ENCODE measurements at regions not wholly inside any gene's neighbourhood (a gene's known extent, or its start where the extent isn't known, plus 50 kb on each side); places are given as distances from the start of the nearest gene placed in this dataset.
"Not testable (repeated sequence)": the region's sequence is repeated elsewhere in the genome, so short reads cannot be mapped to it uniquely, and the experiment has no call there.

DNA sequence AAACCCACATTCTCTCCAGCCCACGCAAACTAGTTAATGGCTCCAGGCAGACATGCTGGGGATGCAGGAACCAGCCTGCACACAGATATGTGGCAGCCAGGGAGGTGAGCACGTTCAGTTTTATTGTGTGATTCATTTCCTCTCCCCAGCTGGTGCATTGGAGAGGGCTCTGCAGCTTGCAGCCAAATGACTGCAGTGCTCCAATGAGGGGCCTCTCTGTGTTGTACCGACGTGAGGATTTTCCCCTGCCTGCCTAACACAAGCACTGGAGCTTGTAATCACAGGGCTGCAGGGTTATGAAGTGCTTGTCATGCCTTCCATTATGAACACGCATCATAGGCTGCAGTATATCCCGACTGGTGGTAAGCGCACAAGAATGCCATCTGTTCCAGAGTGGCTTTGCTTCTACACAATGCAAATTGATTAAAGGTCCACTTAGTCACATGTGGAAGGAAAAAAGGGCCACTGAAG lies 92.3 kb upstream of the THUMPD2 start:
- TF ChIP-seq, protein P1, sequence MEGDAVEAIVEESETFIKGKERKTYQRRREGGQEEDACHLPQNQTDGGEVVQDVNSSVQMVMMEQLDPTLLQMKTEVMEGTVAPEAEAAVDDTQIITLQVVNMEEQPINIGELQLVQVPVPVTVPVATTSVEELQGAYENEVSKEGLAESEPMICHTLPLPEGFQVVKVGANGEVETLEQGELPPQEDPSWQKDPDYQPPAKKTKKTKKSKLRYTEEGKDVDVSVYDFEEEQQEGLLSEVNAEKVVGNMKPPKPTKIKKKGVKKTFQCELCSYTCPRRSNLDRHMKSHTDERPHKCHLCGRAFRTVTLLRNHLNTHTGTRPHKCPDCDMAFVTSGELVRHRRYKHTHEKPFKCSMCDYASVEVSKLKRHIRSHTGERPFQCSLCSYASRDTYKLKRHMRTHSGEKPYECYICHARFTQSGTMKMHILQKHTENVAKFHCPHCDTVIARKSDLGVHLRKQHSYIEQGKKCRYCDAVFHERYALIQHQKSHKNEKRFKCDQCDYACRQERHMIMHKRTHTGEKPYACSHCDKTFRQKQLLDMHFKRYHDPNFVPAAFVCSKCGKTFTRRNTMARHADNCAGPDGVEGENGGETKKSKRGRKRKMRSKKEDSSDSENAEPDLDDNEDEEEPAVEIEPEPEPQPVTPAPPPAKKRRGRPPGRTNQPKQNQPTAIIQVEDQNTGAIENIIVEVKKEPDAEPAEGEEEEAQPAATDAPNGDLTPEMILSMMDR (IDR thresholded peaks at IDR 0.05; ENCODE audit: extremely low read depth, missing control alignments) = no peak
- no peak for DNase-seq (ENCODE audit: low spot score)

DNA sequence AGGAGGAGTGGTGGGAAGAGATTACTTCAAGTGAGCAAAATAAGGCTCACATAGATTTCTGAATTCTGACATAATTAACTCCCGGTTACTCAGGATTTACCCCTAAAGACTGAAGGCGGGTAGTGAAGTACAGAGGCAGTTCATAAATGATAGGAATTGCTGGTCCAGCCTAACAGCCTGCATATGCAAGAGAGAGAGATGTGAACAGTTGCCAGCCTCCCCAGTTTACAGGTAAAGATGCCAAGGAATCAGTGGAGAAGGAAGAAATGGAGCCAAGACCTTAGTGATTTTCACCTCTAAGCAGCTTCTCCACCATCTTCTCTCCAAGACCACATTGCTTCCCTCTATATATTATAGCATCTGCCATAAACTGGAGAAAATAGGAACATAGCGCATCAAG lies 91.8 kb upstream of the THUMPD2 start:
- no peak for DNase-seq (ENCODE audit: low spot score)
- TF ChIP-seq, protein P1 (IDR thresholded peaks at IDR 0.05; ENCODE audit: extremely low read depth, missing control alignments) = no peak

DNA sequence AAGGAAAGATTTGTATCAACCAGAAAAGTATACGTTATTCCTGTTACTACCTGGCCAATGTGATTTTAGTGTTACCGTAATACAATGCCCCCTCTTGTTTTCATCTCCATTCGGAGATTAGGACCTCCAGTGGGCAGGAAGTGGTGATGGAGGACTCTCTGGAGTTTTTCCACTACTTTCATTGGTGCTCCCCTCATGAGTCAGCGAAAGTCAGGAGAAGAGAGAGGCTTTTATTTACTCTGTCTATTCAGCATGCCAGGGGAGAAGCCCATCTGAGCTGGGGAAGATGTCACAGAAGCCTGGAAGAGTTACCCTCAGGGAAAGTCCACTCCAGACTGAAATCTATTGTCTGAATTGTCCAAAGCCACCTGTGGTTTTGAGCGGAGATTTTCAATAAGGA lies 88.2 kb upstream of the THUMPD2 start:
- TF ChIP-seq, protein P1 (IDR thresholded peaks at IDR 0.05; ENCODE audit: extremely low read depth, missing control alignments) = no peak
- no peak for DNase-seq (ENCODE audit: low spot score)

DNA sequence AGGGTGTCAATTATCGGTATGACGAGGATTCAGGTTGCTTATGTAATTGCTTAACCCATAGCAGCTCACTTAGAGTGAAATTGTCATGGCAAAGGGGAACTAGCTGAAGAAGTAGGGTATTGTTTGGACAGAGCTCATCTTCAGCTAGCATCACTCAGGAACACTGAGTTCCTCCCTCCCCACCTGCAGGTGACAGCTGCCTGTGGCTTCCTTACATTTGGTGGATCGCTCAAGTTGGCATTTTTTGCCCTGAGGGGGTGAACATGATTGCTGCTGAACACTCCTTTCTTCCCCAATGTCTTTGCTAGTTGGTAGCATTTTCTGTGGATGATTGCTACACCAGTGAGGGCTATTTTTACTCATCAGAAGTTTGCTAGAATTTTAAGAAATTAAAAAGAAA lies 86.7 kb upstream of the THUMPD2 start:
- no peak for DNase-seq (ENCODE audit: low spot score)
- TF ChIP-seq, protein P1 (IDR thresholded peaks at IDR 0.05; ENCODE audit: extremely low read depth, missing control alignments) = no peak

DNA sequence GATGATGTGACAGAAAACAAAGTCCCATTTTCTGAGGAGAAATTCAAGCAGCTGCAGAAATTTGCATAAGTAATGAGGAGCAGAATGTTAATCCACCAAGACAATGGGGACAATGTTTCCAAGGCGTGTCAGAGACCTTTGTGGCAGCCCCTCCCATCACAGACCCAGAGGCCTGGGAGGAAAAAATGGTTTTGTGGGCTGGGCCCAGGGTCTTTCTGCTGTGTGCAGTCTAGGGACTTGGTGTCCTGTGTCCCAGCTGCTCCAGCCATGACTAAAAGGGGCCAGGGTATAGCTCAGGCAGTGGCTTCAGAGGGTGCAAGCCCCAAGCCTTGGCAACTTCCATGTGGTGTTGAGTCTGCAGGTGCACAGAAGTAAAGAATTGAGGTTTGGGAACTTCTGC lies 84.6 kb upstream of the THUMPD2 start:
- DNase-seq (ENCODE audit: low spot score) = not testable (repeated sequence)

DNA sequence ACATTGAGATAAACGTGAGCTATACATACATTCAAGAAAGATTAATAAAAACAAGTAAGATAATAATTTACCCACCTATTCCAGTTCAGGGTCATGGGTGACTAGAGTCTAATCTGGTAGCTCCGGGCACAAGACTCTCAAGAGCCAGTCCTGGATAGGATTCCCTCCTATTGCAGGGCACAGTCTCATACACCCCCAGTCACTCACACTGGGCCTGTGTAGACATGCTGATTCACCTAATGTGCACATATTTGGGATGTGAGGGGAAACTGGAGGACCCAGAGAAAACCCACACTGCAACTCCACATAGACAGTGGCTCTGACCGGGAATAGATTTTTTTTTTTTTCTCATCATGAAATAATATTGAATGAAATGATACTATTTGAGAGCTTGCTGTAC lies 81.5 kb upstream of the THUMPD2 start:
- no peak for DNase-seq (ENCODE audit: low spot score)
- TF ChIP-seq, protein P1 (IDR thresholded peaks at IDR 0.05; ENCODE audit: extremely low read depth, missing control alignments) = no peak

DNA sequence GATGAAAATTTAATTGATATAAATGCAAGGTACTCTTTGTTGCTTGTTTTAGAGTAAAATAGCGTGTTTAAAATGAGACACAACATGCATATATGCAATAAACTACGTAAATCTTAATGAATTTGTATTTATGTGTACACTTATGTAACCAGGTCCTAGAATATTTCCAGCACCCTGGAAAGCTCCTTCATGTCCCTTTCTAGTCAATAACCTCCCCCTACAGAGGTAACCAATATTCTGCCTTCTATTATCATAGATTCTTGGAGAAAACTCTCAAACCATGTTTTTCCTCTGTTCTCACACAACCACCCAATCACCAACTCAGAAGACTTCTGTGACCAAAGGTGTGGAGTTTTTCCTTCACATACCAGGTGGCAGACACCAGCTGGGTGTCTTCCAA lies 79.6 kb upstream of the THUMPD2 start:
- TF ChIP-seq, protein P1 (IDR thresholded peaks at IDR 0.05; ENCODE audit: extremely low read depth, missing control alignments) = no peak
- DNase-seq (ENCODE audit: low spot score) = no peak

DNA sequence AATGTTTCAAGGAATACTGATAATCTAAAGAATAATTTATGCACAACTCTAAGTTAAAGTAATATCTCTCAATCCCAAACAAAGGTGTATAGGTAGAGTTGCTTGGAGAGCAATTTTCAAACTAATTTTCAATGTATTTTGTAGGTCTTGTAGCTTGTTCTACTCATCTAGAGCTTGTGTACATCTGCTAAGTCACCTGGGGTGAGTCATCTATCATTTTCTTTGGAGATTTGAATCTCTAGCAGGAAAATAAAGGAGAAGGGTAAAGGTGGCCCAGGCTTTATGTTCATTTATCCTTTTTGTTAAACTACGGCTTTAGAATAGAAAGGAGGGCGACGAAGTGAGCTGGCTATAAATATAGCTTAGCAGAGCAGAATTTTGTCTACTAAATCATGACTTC lies 76.8 kb upstream of the THUMPD2 start:
- TF ChIP-seq, protein P1 (IDR thresholded peaks at IDR 0.05; ENCODE audit: extremely low read depth, missing control alignments) = no peak
- DNase-seq (ENCODE audit: low spot score) = no peak
